AG10803 (cell line): ENCODE measurements at regions not wholly inside any gene's neighbourhood (a gene's known extent, or its start where the extent isn't known, plus 50 kb on each side); places are given as distances from the start of the nearest gene placed in this dataset.
"Not testable (repeated sequence)": the region's sequence is repeated elsewhere in the genome, so short reads cannot be mapped to it uniquely, and the experiment has no call there.

Source experiments
- DNase-seq: peaks from one replicate; pipeline ENCODE4 v3.0.0; 2010; ENCODE audit warnings: low read depth
- H3K4me3 ChIP-seq: 2 replicates; pipeline ENCODE4 v1.5.1; 2011; ENCODE audit warnings: mild to moderate bottlenecking, low read length, control low read depth
- TF ChIP-seq, protein P1 (sequence below): conservative IDR thresholded peaks from 2 replicates; pipeline ENCODE4 v1.5.1; 2011; ENCODE audit warnings: mild to moderate bottlenecking, low read length, control low read depth, inconsistent platforms

DNA sequence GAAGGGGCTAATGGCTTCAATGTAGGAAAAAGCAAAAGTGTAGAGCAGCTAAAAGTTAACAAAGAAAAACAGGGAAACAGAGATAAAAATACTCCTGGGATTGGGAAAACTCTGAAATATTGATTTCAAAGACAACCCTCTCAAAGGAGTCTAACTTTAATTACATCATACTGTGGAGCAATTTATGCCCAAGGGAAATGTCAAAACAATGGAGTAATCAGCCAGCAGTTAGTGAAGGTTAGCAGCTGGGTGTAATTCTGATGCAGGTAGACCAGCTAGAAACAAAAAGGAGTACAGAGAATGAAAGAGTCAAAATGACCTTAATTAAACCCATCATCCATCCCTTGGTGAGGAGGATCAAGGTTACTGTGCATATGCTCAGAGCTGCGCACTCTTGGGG lies 169.0 kb downstream of the ADAM29 start:
- TF ChIP-seq, protein P1, sequence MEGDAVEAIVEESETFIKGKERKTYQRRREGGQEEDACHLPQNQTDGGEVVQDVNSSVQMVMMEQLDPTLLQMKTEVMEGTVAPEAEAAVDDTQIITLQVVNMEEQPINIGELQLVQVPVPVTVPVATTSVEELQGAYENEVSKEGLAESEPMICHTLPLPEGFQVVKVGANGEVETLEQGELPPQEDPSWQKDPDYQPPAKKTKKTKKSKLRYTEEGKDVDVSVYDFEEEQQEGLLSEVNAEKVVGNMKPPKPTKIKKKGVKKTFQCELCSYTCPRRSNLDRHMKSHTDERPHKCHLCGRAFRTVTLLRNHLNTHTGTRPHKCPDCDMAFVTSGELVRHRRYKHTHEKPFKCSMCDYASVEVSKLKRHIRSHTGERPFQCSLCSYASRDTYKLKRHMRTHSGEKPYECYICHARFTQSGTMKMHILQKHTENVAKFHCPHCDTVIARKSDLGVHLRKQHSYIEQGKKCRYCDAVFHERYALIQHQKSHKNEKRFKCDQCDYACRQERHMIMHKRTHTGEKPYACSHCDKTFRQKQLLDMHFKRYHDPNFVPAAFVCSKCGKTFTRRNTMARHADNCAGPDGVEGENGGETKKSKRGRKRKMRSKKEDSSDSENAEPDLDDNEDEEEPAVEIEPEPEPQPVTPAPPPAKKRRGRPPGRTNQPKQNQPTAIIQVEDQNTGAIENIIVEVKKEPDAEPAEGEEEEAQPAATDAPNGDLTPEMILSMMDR: no peak
- H3K4me3 ChIP-seq: no peak overlapping the region
- DNase-seq: no peak

DNA sequence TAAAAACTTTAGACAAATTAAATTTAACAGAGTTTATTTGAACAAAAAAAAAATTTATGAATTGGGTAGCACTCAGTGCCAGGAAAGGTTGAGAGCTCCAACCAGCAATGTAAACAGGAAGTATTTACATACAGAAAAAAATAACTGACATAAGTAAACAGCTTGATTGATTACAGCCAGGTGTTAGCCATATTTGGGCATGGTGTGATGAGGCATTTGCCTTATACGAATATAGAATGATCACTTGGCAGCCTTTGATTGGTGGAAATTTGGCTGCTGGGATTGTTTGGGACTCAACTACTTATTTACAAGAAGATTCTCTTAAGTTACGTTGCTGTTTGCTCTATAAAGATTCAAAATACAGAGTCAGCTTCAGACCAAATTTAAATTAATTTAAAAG lies 172.0 kb downstream of the ADAM29 start:
- TF ChIP-seq, protein P1: no peak
- no peak for DNase-seq
- H3K4me3 ChIP-seq: no peak overlapping the region

DNA sequence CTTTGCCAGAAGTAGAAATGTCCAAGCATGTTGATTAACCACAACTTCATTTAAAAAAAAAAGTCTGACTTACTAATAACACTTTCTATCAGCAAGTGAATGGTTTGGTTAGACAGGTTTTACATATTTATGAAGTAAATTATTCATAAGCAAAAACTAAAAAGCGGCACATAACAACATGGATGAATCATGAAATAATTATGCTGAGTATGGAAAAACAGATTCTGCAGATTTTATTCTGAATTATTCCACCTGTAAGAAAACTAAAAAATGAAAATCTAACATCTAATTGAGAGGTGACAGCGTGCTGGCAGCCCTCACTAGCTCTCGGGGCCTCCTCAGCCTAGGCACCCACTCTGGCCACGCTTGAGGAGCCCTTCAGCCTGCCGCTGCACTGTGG lies 173.5 kb downstream of the ADAM29 start:
- H3K4me3 ChIP-seq: no peak overlapping the region
- TF ChIP-seq, protein P1: no peak
- DNase-seq: no peak

DNA sequence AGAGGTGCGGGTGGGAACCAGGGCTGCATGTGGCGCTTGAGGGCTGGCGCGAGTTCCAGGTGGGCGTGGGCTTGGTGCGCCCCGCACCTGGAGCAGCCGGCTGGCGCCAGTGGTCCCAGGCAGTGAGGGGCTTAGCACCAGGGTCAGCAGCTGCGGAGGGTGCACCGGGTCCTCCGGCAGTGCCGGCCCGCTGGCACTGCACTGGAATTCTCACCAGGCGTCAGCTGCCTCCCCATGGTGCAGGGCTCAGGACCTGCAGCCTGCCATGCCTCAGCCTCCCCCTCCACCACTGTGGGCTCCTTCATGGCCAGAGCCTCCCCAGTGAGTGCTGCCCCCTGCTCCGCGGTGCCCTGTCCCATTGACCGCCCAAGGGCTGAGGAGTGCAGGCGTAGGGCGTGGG lies 174.0 kb downstream of the ADAM29 start:
- H3K4me3 ChIP-seq: no peak overlapping the region
- TF ChIP-seq, protein P1: no peak
- no peak for DNase-seq

DNA sequence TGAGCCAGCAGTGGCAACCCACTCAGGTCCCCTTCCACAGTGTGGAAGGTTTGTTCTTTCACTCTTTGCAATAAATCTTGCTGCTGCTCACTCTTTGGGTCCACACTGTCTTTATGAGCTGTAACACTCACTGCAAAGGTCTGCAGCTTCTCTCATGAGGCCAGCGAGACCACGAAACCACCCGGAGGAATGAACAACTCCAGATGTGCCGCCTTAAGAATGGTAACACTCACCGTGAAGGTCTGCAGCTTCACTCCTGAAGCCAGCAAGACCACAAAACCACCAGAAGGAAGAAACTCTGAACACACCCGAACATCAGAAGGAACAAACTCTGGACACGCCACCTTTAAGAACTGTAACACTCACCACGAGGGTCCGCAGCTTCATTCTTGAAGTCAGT lies 174.9 kb downstream of the ADAM29 start:
- H3K4me3 ChIP-seq, DNase-seq: not testable (repeated sequence)

DNA sequence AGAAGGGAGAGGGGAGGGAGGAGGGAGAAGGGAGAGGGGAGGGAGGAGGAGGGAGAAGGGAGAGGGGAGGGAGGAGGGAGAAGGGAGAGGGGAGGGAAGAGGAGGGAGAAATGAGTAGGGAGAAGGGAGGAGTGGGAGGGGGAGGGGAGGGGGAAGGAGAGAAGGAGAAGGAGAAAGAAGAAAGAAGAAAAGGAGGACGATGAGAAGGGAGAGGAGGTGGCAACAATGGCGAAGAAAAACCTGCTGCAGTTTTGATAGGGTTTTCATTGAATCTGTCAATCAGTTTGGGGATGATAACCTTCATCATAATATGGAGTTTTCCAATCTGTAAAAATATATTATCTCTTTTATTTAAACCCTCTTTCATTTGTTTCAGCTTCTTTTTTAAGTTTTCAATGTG lies 185.2 kb downstream of the ADAM29 start:
- no peak overlapping the region for H3K4me3 ChIP-seq
- no peak for DNase-seq
- TF ChIP-seq, protein P1: no peak

DNA sequence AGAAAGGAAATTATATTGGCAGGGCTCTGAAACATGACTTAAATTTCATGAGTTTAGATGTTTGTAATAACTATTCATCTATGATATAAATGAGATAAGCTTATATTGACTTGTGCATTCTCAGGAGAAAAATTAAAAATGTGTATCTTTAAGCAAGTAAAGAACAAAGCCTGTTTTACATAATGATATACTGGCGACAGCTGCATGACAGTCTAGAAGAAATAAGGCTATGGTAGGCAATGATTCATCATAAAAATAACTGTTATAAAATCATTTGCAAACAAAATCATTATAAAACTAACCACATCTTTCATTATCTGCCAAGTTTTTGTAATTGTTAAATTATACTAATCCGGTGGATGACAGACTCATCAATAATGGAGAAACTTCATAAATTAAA lies 188.1 kb downstream of the ADAM29 start:
- TF ChIP-seq, protein P1: no peak
- DNase-seq: no peak
- no peak overlapping the region for H3K4me3 ChIP-seq

DNA sequence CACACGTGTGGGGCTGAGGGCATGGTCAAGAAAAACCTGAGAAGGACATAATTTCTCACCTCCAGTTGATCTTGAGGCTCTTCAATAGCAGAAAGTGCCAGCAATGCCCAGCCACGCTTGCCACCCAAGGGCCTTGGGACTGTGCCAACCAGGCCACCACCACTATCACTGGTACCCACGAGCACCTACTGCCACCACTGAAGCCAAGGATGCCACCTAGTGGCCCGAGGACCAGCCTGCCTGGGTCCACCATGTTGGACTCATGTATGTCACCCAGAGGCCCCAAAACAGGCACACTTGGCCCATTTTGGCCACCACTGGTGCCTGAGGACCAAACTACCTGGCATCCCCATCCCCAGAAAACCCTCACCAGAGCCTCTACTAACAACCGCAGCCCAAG lies 191.8 kb downstream of the ADAM29 start:
- TF ChIP-seq, protein P1: no peak
- no peak for DNase-seq
- no peak overlapping the region for H3K4me3 ChIP-seq
